D721Med (cell line): ENCODE measurements at regions not wholly inside any gene's neighbourhood (a gene's known extent, or its start where the extent isn't known, plus 50 kb on each side); places are given as distances from the start of the nearest gene placed in this dataset.

Experiments
- DNase-seq: peaks from one replicate; pipeline ENCODE4 v3.0.0; 2011; ENCODE audit warnings: low spot score; ENCODE audit not compliant: insufficient read length
- FAIRE-seq: peaks from 2 replicates; lab custom pipeline; 2011; peaks lifted over from hg19 to GRCh38; lab: Jason Lieb, UNC
- CTCF ChIP-seq: IDR thresholded peaks from 2 replicates; pipeline ENCODE4 v1.5.1; 2012; ENCODE audit warnings: mild to moderate bottlenecking, control low read depth; ENCODE audit not compliant: insufficient read depth; ENCODE audit errors: missing control alignments

DNA sequence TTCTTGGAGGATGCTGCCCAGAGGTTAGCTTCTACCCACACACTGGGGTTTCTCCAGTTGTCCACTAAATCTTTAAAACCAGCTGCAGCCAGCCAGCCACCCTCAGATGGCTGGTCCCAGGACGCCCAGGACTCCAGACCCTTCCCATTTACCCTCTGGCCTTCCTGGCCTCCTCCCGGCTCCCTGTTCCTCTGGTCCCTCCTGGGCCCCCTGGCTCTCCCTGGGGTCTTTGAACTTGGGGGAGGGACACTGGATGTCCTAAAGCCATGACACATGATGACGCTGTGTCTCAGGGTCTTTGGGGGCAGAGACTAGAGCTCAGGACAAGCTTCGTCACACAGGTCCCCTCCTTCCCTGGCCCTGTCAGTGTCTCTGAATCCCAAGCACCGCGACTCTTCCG, 201.1 kb upstream of the HDAC4 start:
- DNase-seq (no peak), FAIRE-seq (no peak)
- no peak for TF ChIP-seq CTCF

DNA sequence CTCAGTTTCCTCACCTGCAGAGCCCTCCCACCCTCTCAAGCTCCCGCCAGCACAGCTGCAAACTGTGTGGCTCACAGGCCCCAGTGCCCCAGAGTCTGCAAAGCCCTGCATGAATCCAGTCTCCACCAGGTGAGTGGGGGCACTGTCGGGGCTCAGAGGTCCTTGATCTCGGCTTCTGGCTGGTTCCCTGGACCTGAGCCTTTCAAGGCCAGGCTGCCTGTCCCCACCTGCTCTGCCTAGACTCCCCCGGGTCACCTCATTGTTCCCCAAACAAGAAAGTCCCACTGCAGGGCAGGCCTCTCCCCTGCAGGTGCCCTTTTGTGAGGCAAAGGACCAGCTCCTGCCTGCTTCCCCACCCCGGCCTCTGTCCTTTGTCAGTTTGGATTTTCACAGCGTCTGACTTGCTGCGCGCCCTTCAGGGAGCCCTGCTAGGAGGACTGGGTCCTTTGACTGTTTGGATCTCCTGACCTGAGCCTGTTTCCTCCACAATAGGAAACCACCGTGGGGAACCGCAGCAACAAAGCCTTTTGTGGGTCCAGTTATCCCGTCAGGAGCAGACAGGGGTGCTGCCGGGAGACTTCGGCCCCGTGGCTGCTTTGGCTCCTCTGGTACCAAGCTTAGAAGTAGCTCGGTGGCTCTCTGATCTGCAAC, 200.5 kb upstream of the HDAC4 start:
- no peak for DNase-seq
- TF ChIP-seq CTCF = no peak
- no peak for FAIRE-seq

GRCh38 chr2:239600650-239601049, 199.8 kb upstream of the HDAC4 start:
- no peak for TF ChIP-seq CTCF
- DNase-seq (no peak), FAIRE-seq (no peak)

GRCh38 chr2:239600001-239600593, 199.3 kb upstream of the HDAC4 start:
- no peak for TF ChIP-seq CTCF
- FAIRE-seq = no peak
- DNase-seq = no peak

DNA sequence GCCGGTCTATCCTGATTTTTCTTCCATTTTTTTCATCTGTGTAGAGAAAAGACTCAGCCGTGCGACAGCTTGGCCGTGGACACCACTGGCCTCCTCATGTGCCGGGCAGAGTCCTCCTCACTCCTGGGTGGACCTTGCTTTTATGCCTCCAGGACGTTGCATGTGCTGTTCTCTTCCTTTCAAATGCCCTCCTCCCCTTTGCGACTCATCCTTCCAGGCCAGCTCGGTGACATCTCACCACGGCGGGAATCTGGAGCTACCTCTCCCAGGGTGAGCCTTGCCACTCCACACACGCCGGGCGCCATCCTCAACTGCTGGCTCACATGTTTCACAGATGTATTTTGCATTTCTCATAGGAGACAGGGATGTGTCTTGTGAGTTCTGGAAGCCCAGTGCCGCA, 198.5 kb upstream of the HDAC4 start:
- no peak for FAIRE-seq
- DNase-seq = no peak
- no peak for TF ChIP-seq CTCF

DNA sequence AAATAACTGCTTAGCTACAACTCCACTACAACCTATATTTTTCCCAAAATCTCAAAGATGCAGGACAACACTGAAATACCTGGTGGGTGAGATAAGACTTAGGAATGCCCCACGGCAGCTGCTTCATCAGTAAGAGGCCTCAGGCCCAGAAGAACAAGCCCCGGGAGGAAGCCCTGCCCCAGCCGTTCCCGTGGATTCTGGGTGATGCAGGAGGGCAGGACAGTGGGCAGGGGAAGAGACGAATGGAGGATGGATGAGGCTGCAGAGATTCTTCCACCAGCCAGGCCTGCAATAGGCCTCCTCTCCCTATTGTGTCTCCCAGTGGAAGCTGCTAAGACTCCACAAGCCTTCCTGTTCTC, 197.9 kb upstream of the HDAC4 start:
- no peak for TF ChIP-seq CTCF
- FAIRE-seq (no peak), DNase-seq (no peak)

- TF ChIP-seq CTCF = no peak
- DNase-seq = no peak
- no peak for FAIRE-seq
These were observed 197.4 kb upstream of the HDAC4 start for GRCh38 chr2:239598011-239598731.
